Suprapubic skin (tissue), 4 donors: ENCODE measurements at regions not wholly inside any gene's neighbourhood (a gene's known extent, or its start where the extent isn't known, plus 50 kb on each side); places are given as distances from the start of the nearest gene placed in this dataset.

Experiments used
- DNase-seq, 2 donors: peaks; one replicate each; pipeline ENCODE4 v3.0.0-alpha.2; 2019; ENCODE audit warnings: low spot score in 2 of 2
- H3K27ac ChIP-seq: fragments of 200-600 bp; sonication (generic); one replicate; pipeline ENCODE4 v1.5.1; 2019
- H3K27me3 ChIP-seq: fragments of 200-600 bp; sonication (generic); one replicate; pipeline ENCODE4 v1.5.1; 2019
- H3K36me3 ChIP-seq: fragments of 200-600 bp; sonication (generic); one replicate; pipeline ENCODE4 v1.5.1; 2019
- H3K4me1 ChIP-seq: fragments of 200-600 bp; sonication (generic); one replicate; pipeline ENCODE4 v1.5.1; 2019
- H3K4me3 ChIP-seq: fragments of 200-600 bp; sonication (generic); one replicate; pipeline ENCODE4 v1.5.1; 2019; ENCODE audit warnings: mild to moderate bottlenecking
- H3K9me3 ChIP-seq: fragments of 200-600 bp; sonication (generic); one replicate; pipeline ENCODE4 v1.5.1; 2019
- EP300 ChIP-seq: sonication (generic); formaldehyde crosslinking; IDR thresholded peaks from one replicate; pipeline ENCODE4 v1.6.1; 2017; ENCODE audit warnings: antibody characterized with exemption
- POLR2A ChIP-seq, 2 donors: fragments of 450-650 bp; IDR thresholded peaks; one replicate each; pipeline ENCODE4 v1.6.1; 2017; ENCODE audit warnings: antibody characterized with exemption in 2 of 2, mild to moderate bottlenecking in 2 of 2, moderate library complexity in 2 of 2
- POLR2AphosphoS5 ChIP-seq, 3 donors: sonication (generic); formaldehyde crosslinking; IDR thresholded peaks; one replicate each; pipeline ENCODE4 v1.6.1; 2017; ENCODE audit warnings: antibody characterized with exemption in 3 of 3
- WGBS: methylation state at CpG from one replicate; pipeline ENCODE4 v1.1.5; 2018; 5-methylcytosine and 5-hydroxymethylcytosine counted together
- TF ChIP-seq, protein P1 (sequence below), 2 donors: fragments of 200-600 bp in 1 of 2; fragments of 450-650 bp in 1 of 2; sonication (generic) in 1 of 2; IDR thresholded peaks; one replicate each; pipeline ENCODE4 v1.5.1; 2016 to 2019; ENCODE audit warnings: antibody characterized with exemption in 2 of 2, mild to moderate bottlenecking in 1 of 2, moderate library complexity in 1 of 2

DNA sequence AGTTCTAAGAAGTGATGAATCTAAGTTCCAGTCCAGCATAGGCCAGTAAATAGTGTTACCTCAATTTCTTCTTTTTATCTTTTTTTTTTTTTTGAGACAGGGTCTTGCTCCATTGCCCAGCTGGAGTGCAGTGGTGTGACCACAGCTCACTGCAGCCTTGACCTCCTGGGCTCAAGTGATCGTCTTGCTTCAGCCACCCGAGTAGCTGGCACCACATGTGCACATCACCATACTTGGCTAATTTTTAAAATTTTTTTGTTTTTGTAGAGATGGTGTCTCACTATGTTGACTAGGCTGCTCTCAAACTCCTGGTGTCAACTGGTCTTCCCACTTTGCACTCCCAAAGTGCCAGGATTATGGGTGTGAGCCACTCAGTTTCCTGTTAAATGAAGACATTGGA is 126.6 kb upstream of the LYZL2 start:
- 82% methylated on average over 2 of the region's 2 CpGs for whole genome bisulfite sequencing
- Histone ChIP-seq H3K4me3 (no peak overlapping the region), H3K27me3 (no peaks in the 10 kb centered on the region), H3K27ac (no peak overlapping the region), H3K4me1 (peaks cover 11% of the 10 kb centered on the region), H3K36me3 (no peaks in the 10 kb centered on the region), H3K9me3 (no peaks in the 10 kb centered on the region)
- TF ChIP-seq POLR2A (IDR thresholded peaks at IDR 0.05) (no peak), EP300 (no peak), POLR2AphosphoS5 (IDR thresholded peaks at IDR 0.05) (no peak)
- TF ChIP-seq, protein P1, sequence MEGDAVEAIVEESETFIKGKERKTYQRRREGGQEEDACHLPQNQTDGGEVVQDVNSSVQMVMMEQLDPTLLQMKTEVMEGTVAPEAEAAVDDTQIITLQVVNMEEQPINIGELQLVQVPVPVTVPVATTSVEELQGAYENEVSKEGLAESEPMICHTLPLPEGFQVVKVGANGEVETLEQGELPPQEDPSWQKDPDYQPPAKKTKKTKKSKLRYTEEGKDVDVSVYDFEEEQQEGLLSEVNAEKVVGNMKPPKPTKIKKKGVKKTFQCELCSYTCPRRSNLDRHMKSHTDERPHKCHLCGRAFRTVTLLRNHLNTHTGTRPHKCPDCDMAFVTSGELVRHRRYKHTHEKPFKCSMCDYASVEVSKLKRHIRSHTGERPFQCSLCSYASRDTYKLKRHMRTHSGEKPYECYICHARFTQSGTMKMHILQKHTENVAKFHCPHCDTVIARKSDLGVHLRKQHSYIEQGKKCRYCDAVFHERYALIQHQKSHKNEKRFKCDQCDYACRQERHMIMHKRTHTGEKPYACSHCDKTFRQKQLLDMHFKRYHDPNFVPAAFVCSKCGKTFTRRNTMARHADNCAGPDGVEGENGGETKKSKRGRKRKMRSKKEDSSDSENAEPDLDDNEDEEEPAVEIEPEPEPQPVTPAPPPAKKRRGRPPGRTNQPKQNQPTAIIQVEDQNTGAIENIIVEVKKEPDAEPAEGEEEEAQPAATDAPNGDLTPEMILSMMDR (IDR thresholded peaks at IDR 0.05) = no peak
- DNase-seq = no peak

DNA sequence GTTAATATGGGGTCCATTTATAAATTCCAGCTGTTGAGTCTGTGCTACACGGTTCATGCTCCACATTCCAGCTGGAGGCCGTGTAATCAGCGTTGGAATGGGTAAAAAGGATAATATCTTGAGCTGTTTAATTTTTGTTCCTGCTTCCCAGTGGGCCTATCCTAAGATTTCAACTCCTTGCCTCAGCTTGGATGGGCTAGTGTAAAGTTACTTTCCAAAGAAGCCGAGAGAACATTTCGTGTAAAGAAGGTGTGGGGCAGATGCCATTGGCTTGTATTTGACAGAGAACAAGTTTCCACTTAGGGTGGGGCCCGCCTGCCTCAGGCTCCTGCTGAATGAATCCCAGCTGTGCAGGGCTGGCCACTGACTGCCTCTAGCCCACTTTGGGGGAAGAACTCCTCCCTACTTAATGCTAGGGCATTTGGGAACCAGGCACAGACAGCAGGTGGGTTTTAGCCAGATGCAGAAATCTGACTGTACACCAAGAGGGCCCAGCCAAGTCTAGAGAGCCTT is 125.9 kb upstream of the LYZL2 start:
- WGBS = 37% methylated on average over 6 of the region's 6 CpGs

DNA sequence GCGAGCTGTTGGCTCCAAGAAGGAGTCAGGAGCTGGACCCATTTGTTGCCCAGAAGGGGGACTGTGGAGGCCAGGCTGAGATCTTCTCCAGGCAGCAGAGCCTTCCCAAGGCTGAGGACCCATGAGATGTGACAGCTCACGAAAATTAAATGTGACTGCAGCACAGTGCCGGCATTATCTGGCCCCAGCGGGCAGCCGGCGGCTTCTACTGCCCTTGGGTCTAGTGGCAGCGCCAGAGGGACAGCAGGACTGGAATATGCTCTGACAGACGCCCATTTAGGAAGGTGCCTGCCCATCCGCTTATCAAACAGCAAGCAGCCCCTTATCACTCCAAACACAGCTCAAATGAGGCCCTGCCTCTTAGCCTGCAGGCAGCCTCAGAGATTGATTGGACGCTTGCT is 122.9 kb upstream of the LYZL2 start:
- H3K4me1 ChIP-seq = peaks cover 11% of the 10 kb centered on the region
- 63% methylated on average over 4 of the region's 10 CpGs for WGBS
- H3K27me3 ChIP-seq = no peaks in the 10 kb centered on the region
- DNase-seq = no peak
- peak overlapping the region; percentile 73 for H3K27ac ChIP-seq
- H3K36me3 ChIP-seq = no peaks in the 10 kb centered on the region
- H3K4me3 ChIP-seq = no peak overlapping the region
- no peaks in the 10 kb centered on the region for H3K9me3 ChIP-seq
- no peak for TF ChIP-seq POLR2A (IDR thresholded peaks at IDR 0.05)

More for the DNA sequence above, 125.9 kb upstream of the LYZL2 start:
- Histone ChIP-seq H3K36me3 (no peaks in the 10 kb centered on the region), H3K27me3 (no peaks in the 10 kb centered on the region), H3K27ac (no peak overlapping the region), H3K4me1 (peaks cover 11% of the 10 kb centered on the region), H3K9me3 (no peaks in the 10 kb centered on the region), H3K4me3 (no peak overlapping the region)
- no peak for TF ChIP-seq POLR2A (IDR thresholded peaks at IDR 0.05)
- TF ChIP-seq, protein P1 (IDR thresholded peaks at IDR 0.05) = no peak
- TF ChIP-seq EP300 = no peak
- TF ChIP-seq POLR2AphosphoS5 (IDR thresholded peaks at IDR 0.05) = no peak
- no peak for DNase-seq

DNA sequence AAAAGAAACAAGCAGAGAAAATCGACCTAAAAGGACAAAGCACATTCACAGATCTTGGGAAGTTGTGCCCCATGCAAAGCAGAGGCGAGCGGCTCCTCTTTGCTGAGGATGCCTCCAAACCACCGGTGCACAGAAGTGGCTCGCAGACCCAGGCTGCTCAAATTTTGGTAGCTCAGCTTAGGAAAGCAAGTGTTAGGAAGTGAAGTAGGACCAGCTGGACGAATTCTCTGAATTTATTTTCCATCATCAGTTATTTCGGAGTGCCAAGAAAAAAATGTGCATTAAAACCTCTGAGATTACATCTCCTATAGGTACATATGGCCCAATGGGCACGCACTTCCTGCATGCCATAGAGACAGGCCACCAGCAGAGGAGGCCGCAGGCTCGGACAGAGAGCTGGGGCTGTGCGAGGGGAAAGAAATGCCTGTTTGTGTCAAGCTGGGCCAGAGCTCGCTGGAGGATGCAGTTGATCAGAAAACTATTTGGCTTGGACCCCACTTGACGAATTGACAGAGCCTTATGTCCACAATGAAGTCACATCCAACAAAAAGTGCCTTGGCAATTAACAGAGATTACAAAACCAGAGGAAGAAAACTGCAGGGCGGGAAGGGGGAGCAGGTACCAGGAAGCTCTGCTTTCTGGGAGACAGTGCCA is 122.3 kb upstream of the LYZL2 start:
- 65% methylated on average over 14 of the region's 14 CpGs for WGBS
- Histone ChIP-seq H3K27me3 (no peaks in the 10 kb centered on the region), H3K9me3 (no peaks in the 10 kb centered on the region), H3K4me3 (no peak overlapping the region), H3K27ac (peak overlapping the region; percentile 73), H3K36me3 (no peaks in the 10 kb centered on the region), H3K4me1 (peaks cover 11% of the 10 kb centered on the region)
- no peak for TF ChIP-seq POLR2A (IDR thresholded peaks at IDR 0.05)
- TF ChIP-seq EP300 = no peak
- peak in 1 of 3 donors; percentile 61 for TF ChIP-seq POLR2AphosphoS5 (IDR thresholded peaks at IDR 0.05)
- TF ChIP-seq, protein P1 (IDR thresholded peaks at IDR 0.05) = peak; percentile 19 to 33
- DNase-seq = peak; percentile 77 to 91

DNA sequence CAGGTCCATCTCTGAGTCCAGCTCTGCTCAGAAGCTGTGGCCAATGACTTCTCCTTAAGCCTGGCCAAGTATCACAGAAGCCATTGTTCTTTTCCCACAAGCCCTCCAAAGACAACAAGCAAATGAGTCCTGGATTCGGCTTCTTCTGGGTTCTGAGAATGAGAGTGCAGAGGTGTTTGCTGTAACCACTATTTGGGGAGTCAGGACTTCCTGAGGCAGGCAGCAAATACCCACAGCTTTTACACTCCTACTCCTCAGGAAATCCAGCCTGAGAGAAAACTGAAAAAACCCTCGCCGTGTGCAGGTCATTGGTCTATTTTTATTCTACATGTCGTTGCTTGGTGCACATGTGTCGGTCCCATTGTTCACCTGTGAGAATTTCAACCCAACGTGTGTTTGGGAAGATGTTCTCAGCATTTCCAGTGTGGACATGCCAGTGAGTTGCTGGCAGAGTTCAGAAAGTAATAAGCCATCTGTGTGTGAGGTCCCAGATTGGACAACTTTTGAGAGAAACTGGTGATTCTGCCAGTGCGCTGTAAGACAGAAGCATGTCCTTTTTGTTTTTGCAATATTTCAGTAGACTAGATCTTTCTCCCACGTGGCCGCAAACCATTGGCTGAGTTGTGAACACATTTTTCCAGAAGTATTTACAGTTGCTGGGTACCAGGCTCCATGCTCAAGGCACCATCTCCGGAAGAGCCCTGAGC is 121.6 kb upstream of the LYZL2 start:
- Histone ChIP-seq H3K27ac (no peak overlapping the region), H3K27me3 (no peaks in the 10 kb centered on the region), H3K4me3 (no peak overlapping the region), H3K9me3 (no peaks in the 10 kb centered on the region), H3K36me3 (no peaks in the 10 kb centered on the region), H3K4me1 (peaks cover 11% of the 10 kb centered on the region)
- no peak for DNase-seq
- TF ChIP-seq POLR2A (IDR thresholded peaks at IDR 0.05) (no peak), EP300 (no peak), POLR2AphosphoS5 (IDR thresholded peaks at IDR 0.05) (no peak)
- TF ChIP-seq, protein P1 (IDR thresholded peaks at IDR 0.05) = no peak
- WGBS = 56% methylated on average over 10 of the region's 10 CpGs
